ENCODE measurements at regions not wholly inside any gene's neighbourhood (a gene's known extent, or its start where the extent isn't known, plus 50 kb on each side); places are given as distances from the start of the nearest gene placed in this dataset.

DNA sequence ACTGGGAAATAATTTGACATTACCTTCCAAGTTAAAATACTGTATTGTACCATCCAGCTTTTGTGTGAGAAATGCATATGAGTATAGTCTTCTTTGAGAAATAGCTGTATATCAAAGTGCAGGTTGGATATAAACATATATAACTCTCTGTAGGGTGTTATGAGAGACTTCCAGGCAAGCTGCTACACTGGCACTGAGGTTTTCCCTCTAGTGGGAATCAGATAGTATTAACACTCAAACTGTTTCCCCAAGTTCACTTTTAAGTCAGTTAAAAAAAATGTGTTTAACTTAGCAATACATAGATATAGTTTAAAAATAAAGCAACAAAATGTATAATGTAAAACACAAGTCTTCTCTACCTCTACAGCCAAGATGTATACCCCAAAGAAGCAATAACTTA is 368.4 kb upstream of the SLC8A1 start:
- no peak for DNase-seq

DNA sequence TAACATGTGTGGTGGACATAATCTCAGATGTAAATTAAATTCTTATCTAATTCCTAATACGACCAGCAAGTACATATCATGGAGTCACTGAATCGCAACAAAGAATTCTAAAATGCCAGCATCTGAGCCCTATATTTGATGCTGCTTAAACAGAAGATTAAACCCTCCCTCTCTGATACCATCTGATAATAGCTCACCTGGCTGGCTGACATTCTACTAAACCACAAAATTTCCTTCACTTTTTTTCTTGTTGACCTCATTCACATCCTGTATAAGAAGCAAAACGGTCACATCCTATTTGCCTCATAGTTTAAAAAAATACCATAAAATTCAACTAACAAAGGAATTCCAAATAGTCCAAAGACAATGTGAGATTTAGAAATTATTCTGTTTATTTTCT is 371.6 kb upstream of the SLC8A1 start:
- no peak for DNase-seq

DNA sequence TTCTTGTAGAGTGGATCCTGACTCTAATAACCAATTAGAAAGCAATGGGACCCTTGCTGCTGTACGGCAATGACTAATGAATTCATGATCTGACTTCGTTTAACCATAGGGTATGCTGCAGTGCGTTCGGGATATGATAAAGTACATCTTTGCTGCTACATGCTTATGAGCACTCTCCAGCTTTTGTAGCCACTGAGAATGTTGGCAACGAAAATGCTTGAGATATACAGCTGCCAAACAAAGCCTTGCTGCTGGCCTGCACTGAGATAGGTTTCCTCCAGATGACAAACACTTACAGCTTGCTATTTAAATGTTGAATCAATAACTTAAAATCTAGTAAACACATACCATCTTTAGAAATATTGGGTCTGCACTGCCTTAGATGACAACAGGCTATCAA is 372.4 kb upstream of the SLC8A1 start:
- DNase-seq = no peak

DNA sequence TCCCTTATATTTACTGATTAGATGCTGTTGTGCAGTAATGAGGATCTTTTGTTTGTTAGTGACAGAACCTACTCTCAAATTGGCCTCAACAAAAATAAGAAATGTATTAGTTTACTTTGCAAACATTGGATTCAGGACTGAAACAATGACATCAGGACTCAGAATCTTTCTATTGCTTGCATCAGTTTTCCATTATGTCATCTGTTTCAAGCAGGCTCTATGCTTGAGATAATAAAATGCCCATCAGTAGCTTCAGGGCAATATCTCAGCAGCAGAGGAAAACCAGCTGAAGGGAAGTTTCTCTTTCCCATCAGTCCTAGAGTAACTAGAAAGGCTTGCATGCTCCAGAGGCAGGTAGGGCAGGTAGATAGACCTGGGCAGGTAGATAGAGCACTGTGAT is 375.5 kb upstream of the SLC8A1 start:
- no peak for DNase-seq

DNA sequence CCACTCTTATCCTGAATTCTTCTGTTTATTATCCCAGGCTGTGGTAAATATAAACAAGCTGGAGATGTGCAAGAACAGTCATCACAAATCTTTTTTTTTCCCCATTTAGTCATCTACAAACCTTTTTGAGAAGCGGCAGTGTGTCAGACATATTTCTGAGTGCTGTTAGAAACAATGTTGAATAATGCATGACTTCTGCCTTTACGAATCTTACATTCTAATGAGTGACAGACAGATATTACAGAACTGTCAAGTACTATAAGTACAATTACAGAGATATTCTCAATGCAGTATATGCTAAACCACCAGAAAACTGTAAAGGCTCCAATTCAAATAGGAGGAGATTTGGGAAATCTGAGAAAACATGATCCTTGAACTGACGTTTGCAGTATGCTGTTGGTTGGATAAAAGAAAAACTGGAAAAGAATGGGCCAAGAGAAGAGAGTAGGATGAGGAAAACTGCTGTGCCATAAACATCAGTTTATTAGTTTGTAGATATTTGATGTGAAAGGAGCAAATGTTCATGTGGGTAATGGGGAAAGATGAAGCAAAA is 379.5 kb upstream of the SLC8A1 start:
- no peak for DNase-seq

DNA sequence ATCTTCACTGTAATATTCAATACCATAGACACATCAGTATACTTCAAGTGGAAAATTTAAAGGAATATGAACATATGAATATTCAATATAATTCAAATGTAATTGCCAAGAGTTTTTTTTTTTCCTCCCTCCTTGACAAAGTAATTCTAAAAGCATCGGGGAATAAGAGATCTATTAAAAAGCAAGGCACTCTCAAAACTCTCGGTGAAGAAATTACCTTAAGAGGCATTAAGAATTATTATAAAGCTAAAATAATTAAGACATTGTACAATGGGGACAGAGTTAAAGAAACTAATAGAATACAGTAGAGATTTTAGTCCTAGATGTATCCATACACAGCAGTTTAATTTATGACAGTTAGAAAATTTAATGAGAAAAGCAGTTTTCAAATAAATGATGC is 390.0 kb upstream of the SLC8A1 start:
- no peak for DNase-seq

DNA sequence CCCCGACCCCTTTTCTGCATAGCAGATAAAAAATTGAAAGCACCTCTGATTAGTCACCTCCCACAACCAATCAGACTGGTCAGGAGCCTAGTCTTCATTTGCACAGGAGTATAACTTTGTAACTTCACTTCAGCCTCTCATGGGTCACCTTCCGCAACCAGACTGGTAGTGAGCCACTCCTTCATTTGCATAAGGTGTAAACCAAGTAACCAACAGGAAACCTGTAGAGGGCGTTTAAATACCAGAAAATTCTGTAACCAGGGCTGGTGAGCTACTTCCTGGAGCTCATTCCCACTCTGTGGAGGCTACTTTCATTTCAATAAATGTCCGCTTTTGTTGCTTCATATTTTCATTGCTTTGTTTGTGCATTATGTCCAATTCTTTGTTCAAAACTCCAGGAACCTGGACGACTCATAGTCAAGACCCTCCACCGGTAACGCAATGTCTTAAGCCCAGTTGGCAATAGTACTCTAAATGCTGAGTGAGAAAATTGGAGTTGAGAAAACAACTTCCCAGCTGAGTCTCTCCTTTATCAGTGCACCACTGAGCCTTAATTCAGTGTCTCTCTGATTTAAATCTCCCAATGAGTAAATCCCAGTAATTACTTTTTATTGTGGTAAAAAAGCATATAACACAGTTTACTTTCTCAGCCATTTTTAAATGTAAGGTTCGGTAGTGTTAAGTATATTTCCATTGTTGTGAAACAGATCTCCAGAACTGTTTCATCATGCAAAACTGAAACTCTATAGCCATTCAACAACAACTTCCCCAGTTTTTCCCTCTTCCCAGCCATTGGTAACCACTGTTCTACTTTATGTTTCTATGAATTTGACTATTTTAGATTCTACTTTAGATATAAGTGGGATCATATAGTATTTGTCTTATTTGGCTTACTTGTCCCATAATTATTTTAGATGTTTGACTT is 392.7 kb upstream of the SLC8A1 start:
- no peak for DNase-seq

DNA sequence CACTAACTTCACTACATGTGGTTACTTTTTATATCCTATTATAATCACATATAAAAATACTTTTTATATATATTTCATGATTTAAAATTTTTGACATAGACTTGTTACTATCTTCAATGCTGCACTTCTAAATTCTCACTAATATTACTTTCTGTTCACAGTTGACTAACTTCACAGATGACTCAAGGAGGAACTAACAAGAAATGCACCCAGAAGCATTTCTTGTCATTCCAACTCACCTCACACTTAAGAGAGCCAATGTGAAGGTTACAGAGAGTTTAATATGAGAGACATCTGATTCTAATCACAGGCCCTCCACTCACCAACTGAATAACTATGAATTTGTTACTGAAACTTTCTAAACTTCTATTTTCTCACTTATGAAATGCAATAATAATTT is 399.8 kb upstream of the SLC8A1 start:
- no peak for DNase-seq

DNA sequence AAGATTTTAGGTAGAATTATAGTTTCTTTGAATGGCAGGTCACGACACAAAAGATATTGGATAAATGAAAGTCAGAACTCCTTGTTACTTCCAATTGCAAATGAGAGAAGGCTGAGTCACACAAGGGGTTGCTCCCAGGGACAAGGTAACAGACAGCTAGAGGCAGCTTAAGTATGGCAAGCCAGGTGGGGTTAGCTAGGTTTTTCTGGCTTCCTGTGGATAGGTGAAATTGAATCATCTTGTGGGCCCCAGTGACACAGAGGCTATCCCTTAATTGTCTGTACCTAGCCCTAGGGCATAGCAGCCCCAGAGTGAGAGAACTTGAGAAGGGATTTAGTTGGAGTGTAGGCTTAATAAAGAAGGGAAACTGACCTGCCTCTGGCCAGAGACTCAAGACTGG is 407.7 kb upstream of the SLC8A1 start:
- DNase-seq = no peak

DNA sequence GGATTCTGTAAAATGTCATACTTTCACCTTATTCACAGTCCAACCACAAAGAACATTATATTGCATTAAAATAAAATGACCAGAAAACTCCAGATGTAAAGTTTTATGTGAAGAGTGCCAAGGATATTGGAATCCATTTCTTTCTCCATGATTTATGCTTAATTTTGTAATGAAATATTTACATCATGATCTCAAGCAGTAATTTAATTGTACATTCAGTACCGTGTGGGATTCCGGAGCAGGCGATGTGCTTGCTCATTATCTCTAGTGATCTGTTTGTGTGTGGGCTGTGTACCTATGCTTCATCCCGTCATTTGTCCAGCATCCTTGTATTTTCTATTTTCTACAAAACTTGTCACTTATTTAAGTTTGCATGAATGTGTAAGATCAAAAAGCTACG is 415.9 kb upstream of the SLC8A1 start:
- no peak for DNase-seq

DNA sequence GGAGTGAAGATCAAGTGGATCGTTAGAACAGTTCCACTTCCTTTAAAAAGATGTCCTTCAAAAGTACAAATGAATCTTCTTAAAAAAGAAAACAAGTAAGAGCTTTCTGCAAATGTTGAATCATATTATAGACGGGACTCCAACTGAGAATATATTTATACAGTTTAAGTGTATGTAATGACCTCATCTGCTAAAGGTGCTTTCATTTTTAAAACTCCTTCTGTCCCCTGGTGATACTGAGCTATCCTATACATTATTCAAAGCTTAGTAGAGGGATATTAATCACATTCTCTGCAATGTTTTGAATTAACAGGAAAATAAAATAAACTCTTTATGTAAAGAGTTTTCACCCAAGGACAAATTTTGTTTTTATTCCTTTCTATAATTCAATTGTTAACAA is 420.7 kb upstream of the SLC8A1 start:
- no peak for DNase-seq

DNA sequence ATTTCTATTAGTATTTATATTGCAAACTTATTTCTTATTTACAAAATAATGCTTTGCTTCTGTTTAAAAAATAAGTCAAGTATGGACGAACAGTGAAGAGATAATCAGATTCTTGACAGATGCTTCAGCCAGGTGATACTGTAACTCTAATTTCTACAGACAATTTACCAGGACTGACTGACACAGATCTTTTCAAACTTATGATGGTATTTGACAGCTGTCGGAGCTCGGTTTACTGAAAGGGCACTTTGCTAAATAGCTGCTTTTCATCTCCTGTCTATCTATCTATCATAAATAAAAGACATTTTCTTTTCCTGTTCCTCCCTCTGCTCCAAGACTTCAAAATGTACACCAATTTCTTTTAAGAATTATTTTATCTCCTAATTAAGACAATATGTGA is 422.5 kb upstream of the SLC8A1 start:
- DNase-seq = no peak

DNA sequence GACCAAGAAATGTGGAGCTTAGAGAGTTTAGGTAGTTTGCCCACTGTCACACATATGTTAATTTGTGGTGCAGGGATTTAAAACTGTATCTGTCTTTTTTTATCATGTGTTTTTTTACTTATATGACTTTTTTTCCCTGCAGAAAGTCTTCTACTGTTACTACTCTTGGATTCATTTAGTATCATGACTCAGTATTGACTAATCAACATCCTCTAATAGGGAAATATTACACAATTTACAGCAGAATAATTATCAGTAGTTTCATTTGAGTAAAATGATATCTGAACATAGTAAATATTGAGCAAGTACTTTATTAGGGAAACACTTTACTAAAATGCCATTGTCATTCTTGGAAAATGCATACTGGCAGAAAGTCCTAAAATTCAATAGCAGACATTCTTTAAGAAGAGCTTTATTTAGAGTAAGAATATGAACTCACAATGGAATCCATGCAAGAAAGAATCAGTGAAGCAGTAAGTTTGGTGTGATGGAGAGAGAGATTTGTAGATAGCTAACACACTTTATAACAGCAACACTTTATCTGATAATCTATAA is 425.9 kb upstream of the SLC8A1 start:
- no peak for DNase-seq

DNA sequence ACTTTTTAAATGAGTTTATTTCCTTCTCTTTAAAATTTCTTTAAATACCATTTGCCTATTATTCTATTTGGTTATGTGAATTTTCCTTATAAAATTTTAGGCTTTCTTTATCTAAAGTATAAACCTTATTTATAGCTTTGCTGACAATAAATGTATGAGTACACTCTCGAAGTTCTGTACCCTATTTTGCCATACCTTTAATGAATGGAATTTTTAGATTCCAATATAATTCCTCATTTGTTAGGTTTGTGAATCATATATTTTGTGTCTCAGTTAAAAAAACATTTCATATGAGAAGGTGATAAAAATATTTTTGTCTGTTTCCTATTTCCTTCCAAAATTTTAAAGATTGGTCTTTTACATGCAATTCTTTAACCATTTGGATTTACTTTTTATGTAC is 427.4 kb upstream of the SLC8A1 start:
- DNase-seq = no peak

DNA sequence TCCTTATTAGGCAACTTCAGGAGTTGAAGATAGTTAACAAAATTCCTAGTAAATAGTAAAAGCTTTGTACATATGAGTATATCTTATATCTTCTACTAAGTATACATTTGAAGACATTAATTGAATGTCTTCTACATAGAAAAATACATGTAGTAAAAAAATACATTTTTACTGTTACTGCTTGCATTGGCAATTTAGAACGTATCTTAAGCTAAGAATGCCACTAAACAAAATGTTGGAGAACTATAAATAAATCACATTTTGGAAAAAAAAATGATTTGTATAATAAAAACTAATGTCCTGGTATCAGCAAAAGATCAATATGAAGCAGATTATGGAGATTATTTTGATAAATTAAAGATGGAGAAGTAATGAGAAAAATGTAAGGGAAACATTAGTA is 434.2 kb upstream of the SLC8A1 start:
- DNase-seq = no peak

DNA sequence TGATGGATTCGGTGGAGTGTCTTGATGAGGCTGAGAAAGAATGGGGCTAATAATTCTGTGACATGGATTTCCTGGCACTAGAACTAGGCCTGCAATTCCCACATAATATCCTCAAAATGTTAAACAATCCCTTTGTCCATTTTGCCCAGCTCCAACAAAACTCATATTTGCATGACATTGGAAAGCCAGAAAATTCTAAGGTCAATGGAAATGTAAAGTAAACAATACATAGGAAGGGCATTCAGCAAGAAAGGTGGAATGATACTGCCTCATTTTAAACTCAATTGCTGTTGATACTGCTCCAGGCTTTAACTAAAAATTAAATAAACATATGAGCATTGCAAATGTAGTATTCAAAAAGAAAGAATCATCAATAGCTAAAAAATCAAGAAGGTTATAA is 434.8 kb upstream of the SLC8A1 start:
- DNase-seq = no peak

DNA sequence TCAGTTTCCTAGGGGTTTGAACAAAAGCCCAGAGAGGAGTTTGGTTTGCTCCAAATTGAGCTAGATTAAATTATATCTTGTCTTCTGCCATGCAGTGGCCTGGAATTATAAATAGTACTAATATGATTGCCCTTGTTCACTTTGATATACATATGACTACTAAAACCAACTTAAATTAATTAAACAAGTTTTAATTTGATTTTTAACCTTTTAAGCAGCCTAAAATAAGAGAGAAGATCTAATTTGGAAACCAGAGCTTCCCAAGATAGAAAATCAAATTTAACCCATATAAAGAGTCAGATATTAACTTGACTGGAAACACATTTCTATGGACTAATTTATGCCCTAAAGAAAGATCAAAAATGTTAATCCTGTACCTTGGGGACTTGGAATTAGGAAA is 444.5 kb upstream of the SLC8A1 start:
- DNase-seq = no peak

DNA sequence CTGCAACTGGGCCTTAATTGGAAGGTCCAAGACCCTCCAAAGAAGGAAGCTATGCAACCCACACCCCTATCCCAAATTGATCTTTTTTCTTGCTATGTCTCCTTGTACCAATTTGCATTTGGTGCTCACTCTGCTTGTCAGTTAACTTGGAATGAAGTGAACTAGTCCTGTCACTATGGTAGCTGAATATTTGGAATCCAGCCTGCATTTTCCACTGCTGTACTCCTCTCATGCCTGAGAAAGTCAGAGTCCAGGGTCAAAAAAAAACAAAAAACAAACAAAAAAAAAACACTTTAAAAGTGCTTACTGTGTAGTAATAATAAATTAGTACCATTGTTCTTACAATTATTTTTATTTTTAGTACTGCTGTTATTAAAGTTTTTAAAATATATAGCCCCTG is 462.8 kb upstream of the SLC8A1 start:
- no peak for DNase-seq

DNA sequence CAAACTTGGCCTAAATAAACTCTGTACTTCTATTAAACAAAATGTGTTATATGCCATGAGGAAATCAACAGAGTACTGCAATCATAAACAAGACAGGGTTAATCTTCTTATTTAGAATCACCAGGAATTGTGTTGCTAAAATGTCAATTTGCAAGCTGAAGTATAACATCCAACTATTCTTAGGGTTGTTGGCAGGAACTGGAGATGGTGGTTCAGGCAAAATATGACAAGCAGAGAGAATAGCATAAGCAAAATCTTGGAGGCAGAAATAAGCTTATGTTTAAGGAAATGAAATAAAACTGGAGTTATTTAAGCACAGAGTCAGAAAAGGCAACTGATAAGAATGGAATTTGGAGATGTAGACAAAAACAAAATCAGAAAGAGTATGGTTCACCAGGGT is 463.8 kb upstream of the SLC8A1 start:
- no peak for DNase-seq

DNA sequence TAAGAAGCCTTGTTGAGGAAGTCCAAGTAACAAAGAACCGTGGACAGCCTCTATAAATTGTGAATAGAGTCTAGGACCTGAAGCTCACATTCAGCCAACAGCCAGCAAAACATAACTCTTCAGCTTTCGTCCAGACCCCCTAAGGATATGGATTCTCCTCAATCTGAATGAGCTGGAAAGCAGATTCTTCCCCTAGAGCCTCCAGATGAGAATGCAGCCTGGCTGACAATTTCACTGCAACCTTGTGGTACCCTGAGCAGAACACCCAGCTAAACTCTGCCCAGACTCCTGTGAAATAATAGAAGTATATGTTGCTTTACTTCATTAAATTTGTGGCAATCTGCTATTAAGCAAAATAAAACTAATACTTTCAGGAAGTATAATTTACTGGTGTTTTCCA is 483.5 kb upstream of the SLC8A1 start:
- DNase-seq = no peak

DNA sequence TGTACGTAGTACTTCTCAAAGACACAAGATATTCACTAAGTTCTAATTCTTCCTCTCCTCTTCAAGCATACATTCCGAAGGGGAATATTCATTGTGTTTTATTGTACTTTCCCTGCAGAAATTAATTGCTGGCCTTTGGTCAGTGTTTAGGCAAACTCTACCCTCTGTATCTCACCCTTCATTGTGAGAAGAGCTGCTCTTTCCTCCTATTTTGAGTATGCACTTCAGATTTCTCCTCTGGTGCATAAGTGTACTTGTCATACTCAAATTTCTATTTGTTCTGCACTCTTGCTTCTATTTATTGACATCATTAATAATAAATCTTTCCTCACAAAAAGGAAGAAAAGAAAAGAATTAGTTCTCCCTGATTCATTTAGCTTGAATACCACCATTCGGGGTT is 485.4 kb upstream of the SLC8A1 start:
- no peak for DNase-seq

DNA sequence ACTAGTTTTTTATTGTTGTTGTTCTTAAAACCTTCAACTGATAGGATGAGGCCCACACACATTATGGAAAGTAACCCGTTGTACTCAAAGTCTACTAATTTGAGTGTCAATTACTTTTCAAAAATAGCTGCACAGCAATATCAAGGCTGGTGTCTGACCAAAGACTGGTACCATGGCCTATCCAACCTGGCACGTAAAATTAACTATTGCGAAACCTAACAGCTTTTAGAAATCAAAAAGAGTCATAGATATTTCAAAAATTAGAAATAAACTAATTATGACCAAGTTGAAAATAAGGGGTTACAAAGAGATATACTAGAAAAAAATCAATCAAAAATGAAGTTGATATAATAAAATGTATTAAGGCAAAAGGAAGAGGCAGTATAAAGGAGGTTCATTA is 501.5 kb upstream of the SLC8A1 start:
- no peak for DNase-seq

DNA sequence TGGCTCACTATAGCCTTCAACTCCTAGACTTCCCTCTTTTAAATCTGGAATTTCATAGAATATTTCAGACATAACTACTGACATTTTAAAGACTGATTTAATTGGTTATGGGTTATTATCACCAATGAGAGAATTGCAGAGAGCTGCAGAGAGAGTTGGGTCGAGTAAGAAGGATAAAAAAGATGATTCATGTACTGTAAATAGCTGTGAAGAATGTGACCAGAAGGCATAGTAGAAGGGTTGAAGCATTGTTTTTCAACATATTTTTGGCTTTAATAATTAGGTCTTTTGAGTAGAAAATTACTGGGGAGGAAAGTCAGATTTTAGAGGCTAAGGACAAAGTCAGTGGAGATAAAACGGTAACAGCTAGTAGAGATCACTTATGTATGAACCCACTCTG is 503.2 kb upstream of the SLC8A1 start:
- DNase-seq = no peak

DNA sequence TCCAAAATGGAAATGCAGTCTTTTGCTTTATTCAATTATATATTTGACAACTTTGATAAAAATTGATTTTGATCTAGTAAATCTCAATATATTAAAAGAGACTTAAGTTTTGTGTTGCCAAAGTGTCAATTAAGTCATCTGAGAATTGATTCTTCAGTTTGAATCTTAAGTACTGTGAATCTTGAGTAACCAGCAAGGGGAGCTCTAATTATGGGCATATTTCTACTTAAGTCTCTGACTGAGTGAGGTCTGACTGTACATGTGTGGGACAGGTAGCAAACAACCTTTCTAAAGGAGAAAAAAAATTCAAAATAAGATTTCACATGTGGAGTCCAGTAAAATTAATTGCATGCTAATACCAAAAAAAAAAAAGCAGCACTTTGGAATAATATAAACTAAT is 503.7 kb upstream of the SLC8A1 start:
- DNase-seq = no peak

DNA sequence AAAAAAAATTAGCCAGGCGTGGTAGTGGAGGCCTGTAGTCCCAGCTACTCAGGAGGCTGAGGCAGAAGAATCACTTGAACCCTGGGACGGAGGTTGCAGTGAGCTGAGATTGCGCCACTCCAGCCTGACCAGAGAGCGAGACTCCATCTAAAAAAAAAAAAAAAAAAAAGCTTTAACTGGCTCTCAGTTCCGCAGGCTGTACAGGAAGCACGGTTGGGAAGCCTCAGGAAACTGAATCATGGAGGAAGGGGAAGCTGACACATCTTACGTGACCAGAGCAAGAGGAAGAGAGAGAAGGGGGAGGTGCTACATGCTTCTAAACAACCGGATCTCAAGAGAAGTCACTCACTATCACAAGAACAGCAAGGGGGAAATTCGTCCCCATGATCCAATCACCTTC is 505.6 kb upstream of the SLC8A1 start:
- DNase-seq = no peak
